Medulla oblongata (tissue), 1 donor: ENCODE measurements at regions not wholly inside any gene's neighbourhood (a gene's known extent, or its start where the extent isn't known, plus 50 kb on each side); places are given as distances from the start of the nearest gene placed in this dataset.

ENCODE experiments used
- DNase-seq: peaks from one replicate; pipeline ENCODE4 v3.0.0-alpha.2; 2015; ENCODE audit errors: extremely low spot score

GRCh38 chr4:135325264-135325663 lies 1123.7 kb upstream of the PABPC4L start:
- DNase-seq = no peak

GRCh38 chr4:135319685-135320084 lies 1118.1 kb upstream of the PABPC4L start:
- no peak for DNase-seq

- DNase-seq = no peak
Measured at GRCh38 chr4:135316266-135316779, 1114.7 kb upstream of the PABPC4L start.

GRCh38 chr4:135290136-135290535 lies 1088.5 kb upstream of the PABPC4L start:
- DNase-seq = peak; percentile 10

- DNase-seq = no peak
Measured at GRCh38 chr4:135283934-135284333, 1082.3 kb upstream of the PABPC4L start.

- no peak for DNase-seq
Measured at GRCh38 chr4:135282676-135283075, 1081.1 kb upstream of the PABPC4L start.

- DNase-seq = no peak
Measured at GRCh38 chr4:135281230-135281629, 1079.6 kb upstream of the PABPC4L start.

- DNase-seq = no peak
Measured at GRCh38 chr4:135277980-135278315, 1076.4 kb upstream of the PABPC4L start.

GRCh38 chr4:135277068-135277979 lies 1075.7 kb upstream of the PABPC4L start:
- no peak for DNase-seq

- DNase-seq = no peak
Measured at GRCh38 chr4:135274416-135274815, 1072.8 kb upstream of the PABPC4L start.

GRCh38 chr4:135269125-135269890 lies 1067.7 kb upstream of the PABPC4L start:
- DNase-seq = no peak

- DNase-seq = no peak
Measured at GRCh38 chr4:135268369-135268768, 1066.8 kb upstream of the PABPC4L start.

GRCh38 chr4:135267148-135267865 lies 1065.7 kb upstream of the PABPC4L start:
- no peak for DNase-seq

- no peak for DNase-seq
Measured at GRCh38 chr4:135256111-135256510, 1054.5 kb upstream of the PABPC4L start.

GRCh38 chr4:135250040-135250439 lies 1048.5 kb upstream of the PABPC4L start:
- no peak for DNase-seq

GRCh38 chr4:135249024-135249423 lies 1047.4 kb upstream of the PABPC4L start:
- DNase-seq = no peak

GRCh38 chr4:135244696-135245095 lies 1043.1 kb upstream of the PABPC4L start:
- no peak for DNase-seq

GRCh38 chr4:135244056-135244455 lies 1042.5 kb upstream of the PABPC4L start:
- no peak for DNase-seq

GRCh38 chr4:135240796-135241195 lies 1039.2 kb upstream of the PABPC4L start:
- no peak for DNase-seq

GRCh38 chr4:135239964-135240363 lies 1038.4 kb upstream of the PABPC4L start:
- no peak for DNase-seq

GRCh38 chr4:135238940-135239339 lies 1037.4 kb upstream of the PABPC4L start:
- no peak for DNase-seq

- no peak for DNase-seq
Measured at GRCh38 chr4:135236048-135236447, 1034.5 kb upstream of the PABPC4L start.
